BJ (cell line): ENCODE measurements at regions not wholly inside any gene's neighbourhood (a gene's known extent, or its start where the extent isn't known, plus 50 kb on each side); places are given as distances from the start of the nearest gene placed in this dataset.

Source experiments
- CTCF ChIA-PET: fragments of 350-600 bp; formaldehyde crosslinking; extraction: SDS; loops from one replicate; lab custom pipeline; 2021; ENCODE audit warnings: antibody characterized with exemption, inconsistent platforms; lab: Yijun Ruan, JAX
- POLR2A ChIA-PET: fragments of 300-600 bp; sonication (Branson Sonifier 250); formaldehyde crosslinking; extraction: SDS; loops from one replicate; lab custom pipeline; 2021; ENCODE audit warnings: antibody characterized with exemption; lab: Charles Lee
- DNase-seq: peaks from one replicate; pipeline ENCODE4 v3.0.0-alpha.2; 2011; ENCODE audit warnings: low read depth
- H3K27me3 ChIP-seq: 2 replicates; pipeline ENCODE4 v1.6.0; 2011; ENCODE audit warnings: low read length; ENCODE audit not compliant: control insufficient read depth, insufficient read depth
- H3K36me3 ChIP-seq: 2 replicates; pipeline ENCODE4 v1.5.1; 2011; ENCODE audit warnings: low read length; ENCODE audit not compliant: control insufficient read depth, insufficient read depth
- H3K4me3 ChIP-seq: 2 replicates; pipeline ENCODE4 v1.5.1; 2011; ENCODE audit warnings: low read depth, mild to moderate bottlenecking, control low read depth, low read length
- CTCF ChIP-seq: IDR thresholded peaks from 2 replicates; pipeline ENCODE4 v1.5.1; 2011; ENCODE audit warnings: low read depth, mild to moderate bottlenecking, control low read depth, inconsistent platforms, low read length, moderate library complexity; ENCODE audit not compliant: insufficient read depth

GRCh38 chr4:1558205-1558604, 125.9 kb downstream of the FAM53A start:
- no peak for TF ChIP-seq CTCF
- POLR2A ChIA-PET, result no interaction called here
- Histone ChIP-seq H3K36me3 (no peaks in the 10 kb centered on the region), H3K4me3 (no peak overlapping the region), H3K27me3 (peaks cover 17% of the 10 kb centered on the region)
- CTCF ChIA-PET, result interaction anchor here (3.0 kb wide), 1 partner anchor 9 kb away, joined by 15 read pairs; no protein-coding TSS in a partner anchor
- DNase-seq, result no peak

- no peak for DNase-seq
Measured at GRCh38 chr4:1557221-1557597, 126.9 kb downstream of the FAM53A start.

GRCh38 chr4:1556541-1557220, 127.4 kb downstream of the FAM53A start:
- no peaks in the 10 kb centered on the region for H3K36me3 ChIP-seq
- no peak for TF ChIP-seq CTCF
- peaks cover 17% of the 10 kb centered on the region for H3K27me3 ChIP-seq
- no peak overlapping the region for H3K4me3 ChIP-seq
- DNase-seq, result no peak
- ChIA-PET POLR2A (no interaction called here), CTCF (interaction anchor here (1.4 kb wide), 1 partner anchor 8 kb away, joined by 8 read pairs; no protein-coding TSS in a partner anchor)

More at GRCh38 chr4:1557221-1557597, 126.9 kb downstream of the FAM53A start:
- Histone ChIP-seq H3K4me3 (no peak overlapping the region), H3K36me3 (no peaks in the 10 kb centered on the region), H3K27me3 (peaks cover 17% of the 10 kb centered on the region)
- ChIA-PET POLR2A (no interaction called here), CTCF (interaction anchor here (1.4 kb wide), 1 partner anchor 9 kb away, joined by 8 read pairs; no protein-coding TSS in a partner anchor)
- no peak for TF ChIP-seq CTCF

GRCh38 chr4:1554876-1555265, 129.2 kb downstream of the FAM53A start:
- no peaks in the 10 kb centered on the region for H3K36me3 ChIP-seq
- CTCF ChIA-PET, result interaction anchor here (1.0 kb wide), 2 partner anchors 42 to 199 kb away, joined by 3 read pairs; no protein-coding TSS in a partner anchor
- POLR2A ChIA-PET, result no interaction called here
- peaks cover 15% of the 10 kb centered on the region for H3K27me3 ChIP-seq
- no peak for TF ChIP-seq CTCF
- no peak overlapping the region for H3K4me3 ChIP-seq
- no peak for DNase-seq

- no peaks in the 10 kb centered on the region for H3K36me3 ChIP-seq
- TF ChIP-seq CTCF, result no peak
- H3K27me3 ChIP-seq, result peaks cover 15% of the 10 kb centered on the region
- no peak for DNase-seq
- ChIA-PET POLR2A (no interaction called here), CTCF (interaction anchor here (1.0 kb wide), 2 partner anchors 41 to 199 kb away, joined by 3 read pairs; no protein-coding TSS in a partner anchor)
- no peak overlapping the region for H3K4me3 ChIP-seq
Measured at GRCh38 chr4:1554246-1554875, 129.8 kb downstream of the FAM53A start.
